Endothelial cell of umbilical vein (primary cell): ENCODE measurements at regions not wholly inside any gene's neighbourhood (a gene's known extent, or its start where the extent isn't known, plus 50 kb on each side); places are given as distances from the start of the nearest gene placed in this dataset.

Source experiments
- BruUV-seq: library from RNA; stranded (reverse); fragments of 400-500 nt; replicated peaks from 2 replicates; lab custom pipeline; 2021; lab: Mats Ljungman, UMichigan
- CTCF ChIA-PET: fragments of 300-600, 350-600 bp; sonication (Branson Sonifier 250); formaldehyde crosslinking; loops from one replicate; lab custom pipeline; 2021; ENCODE audit warnings: antibody characterized with exemption, inconsistent platforms; lab: Charles Lee
- POLR2A ChIA-PET: fragments of 300-600, 350-600 bp; sonication (Branson Sonifier 250); formaldehyde crosslinking; loops from one replicate; lab custom pipeline; 2021; ENCODE audit warnings: antibody characterized with exemption, inconsistent platforms; lab: Charles Lee
- DNase-seq: peaks from one replicate; pipeline ENCODE4 v3.0.0-alpha.2; 2011; ENCODE audit warnings: low read depth, low spot score
- FAIRE-seq: peaks from 2 replicates; lab custom pipeline; 2011; peaks lifted over from hg19 to GRCh38; lab: Jason Lieb, UNC
- H2AFZ ChIP-seq: 2 replicates; pipeline ENCODE4 v1.6.0; 2012; ENCODE audit warnings: low read depth, low read length, control low read depth, inconsistent platforms
- H3K27ac ChIP-seq: 2 replicates; pipeline ENCODE4 v1.5.1; 2011; ENCODE audit warnings: low read depth, mild to moderate bottlenecking, control low read depth, low read length, moderate library complexity; ENCODE audit not compliant: insufficient read depth
- H3K27me3 ChIP-seq, 2 experiments: 2 replicates each; pipeline versions ENCODE4 v1.6.0 to v1.6.1; 2011; ENCODE audit warnings: low read length in 2 of 2, mixed read lengths in 1 of 2; ENCODE audit not compliant: control insufficient read depth in 2 of 2, insufficient read depth in 2 of 2
- H3K36me3 ChIP-seq, 2 experiments: 2 replicates in 1 of 2; 3 replicates in 1 of 2; pipeline ENCODE4 v1.5.1; 2011; ENCODE audit warnings: low read length in 2 of 2, mild to moderate bottlenecking in 1 of 2, moderate library complexity in 1 of 2; ENCODE audit not compliant: control insufficient read depth in 2 of 2, insufficient read depth in 2 of 2; ENCODE audit errors: extremely low read depth in 1 of 2
- H3K4me1 ChIP-seq: 3 replicates; pipeline ENCODE4 v1.5.1; 2011; ENCODE audit warnings: mild to moderate bottlenecking, low read length; ENCODE audit not compliant: control insufficient read depth, insufficient read depth; ENCODE audit errors: extremely low read depth
- H3K4me2 ChIP-seq: 2 replicates; pipeline ENCODE4 v1.6.1; 2011; ENCODE audit warnings: low read length, control low read depth, mixed read lengths; ENCODE audit not compliant: insufficient read depth
- H3K4me3 ChIP-seq, 3 experiments: fragments of 200-600 bp in 1 of 3; sonication (generic), shearing (Covaris generic) in 1 of 3; replicated peaks in 1 of 3; 2 replicates each; pipeline ENCODE4 v1.5.1; 2011 to 2016; ENCODE audit warnings: control low read depth in 3 of 3, low read length in 3 of 3, mild to moderate bottlenecking in 2 of 3, inconsistent platforms in 1 of 3, low read depth in 1 of 3, moderate library complexity in 1 of 3; ENCODE audit not compliant: insufficient read depth in 1 of 3
- H3K79me2 ChIP-seq: 2 replicates; pipeline ENCODE4 v1.6.0; 2012; ENCODE audit warnings: low read length, inconsistent platforms; ENCODE audit not compliant: control insufficient read depth, insufficient read depth
- H3K9ac ChIP-seq: replicated peaks from 2 replicates; pipeline ENCODE3; 2011; ENCODE audit warnings: low read length, control low read depth; ENCODE audit not compliant: insufficient read depth; ENCODE audit errors: extremely low read depth
- H3K9me1 ChIP-seq: replicated peaks from 3 replicates; pipeline ENCODE4 v1.6.0; 2011; ENCODE audit warnings: mild to moderate bottlenecking, low read length; ENCODE audit not compliant: control insufficient read depth, insufficient read depth; ENCODE audit errors: extremely low read depth
- H3K9me3 ChIP-seq: replicated peaks from 2 replicates; pipeline ENCODE4 v1.5.1; 2012; ENCODE audit warnings: low read length, inconsistent platforms; ENCODE audit not compliant: control insufficient read depth, insufficient read depth
- H4K20me1 ChIP-seq: replicated peaks from 2 replicates; pipeline ENCODE3; 2011; ENCODE audit warnings: mild to moderate bottlenecking, low read length; ENCODE audit not compliant: control insufficient read depth, insufficient read depth; ENCODE audit errors: extremely low read depth
- EZH2 ChIP-seq: IDR thresholded peaks from 2 replicates; pipeline ENCODE4 v1.6.1; 2012; ENCODE audit warnings: borderline replicate concordance, low read depth, mild to moderate bottlenecking, moderate library complexity, low read length, inconsistent platforms; ENCODE audit not compliant: severe bottlenecking
- FOS ChIP-seq: IDR thresholded peaks from 2 replicates; pipeline ENCODE4 v1.6.1; 2011; ENCODE audit warnings: mild to moderate bottlenecking, low read length, moderate library complexity, borderline replicate concordance; ENCODE audit not compliant: insufficient read depth
- GATA2 ChIP-seq: IDR thresholded peaks from 2 replicates; pipeline ENCODE4 v1.7.0; 2011; ENCODE audit warnings: low read depth, mild to moderate bottlenecking, moderate library complexity, mixed read lengths, low read length; ENCODE audit not compliant: insufficient read length, insufficient read depth
- JUN ChIP-seq: IDR thresholded peaks from 2 replicates; pipeline ENCODE4 v1.6.1; 2011; ENCODE audit warnings: borderline replicate concordance, low read depth; ENCODE audit not compliant: insufficient read length, insufficient read depth
- MYC ChIP-seq: IDR thresholded peaks from one replicate; pipeline ENCODE4 v1.6.1; 2011; ENCODE audit warnings: mild to moderate bottlenecking, low read depth, low read length
- POLR2A ChIP-seq: IDR thresholded peaks from 2 replicates; pipeline ENCODE4 v1.6.1; 2012; ENCODE audit warnings: low read depth, mild to moderate bottlenecking, control low read depth, low read length
- POLR2AphosphoS5 ChIP-seq: IDR thresholded peaks from 2 replicates; pipeline ENCODE4 v1.6.1; 2012; ENCODE audit warnings: low read depth, mild to moderate bottlenecking, control low read depth, low read length, moderate library complexity; ENCODE audit not compliant: insufficient read depth
- dilution Hi-C: fragments of 300-500 bp; cut with MboI; formaldehyde crosslinking; loops from one replicate; pipeline ENCODE4 v1.15.0; 2019; ENCODE audit warnings: low sequenced_read_pairs; ENCODE audit not compliant: extremely low pct_ligation_motif_present
- intact Hi-C: fragments of 100-400 bp; cut with micrococcal nuclease; formaldehyde crosslinking; loops from one replicate; pipeline ENCODE4 v1.10.0; 2022
- TF ChIP-seq, protein P1 (sequence below): IDR thresholded peaks from 2 replicates; pipeline ENCODE4 v1.6.1; 2011; ENCODE audit not compliant: insufficient read depth, insufficient read length
- TF ChIP-seq, protein P2 (sequence below), 2 donors: IDR thresholded peaks; 1 replicate in 1 of 2; 2 replicates in 1 of 2; pipeline ENCODE4 v1.5.1; 2011; ENCODE audit warnings: low read length in 2 of 2, mild to moderate bottlenecking in 2 of 2, moderate library complexity in 2 of 2, control low read depth in 1 of 2, inconsistent platforms in 1 of 2, low read depth in 1 of 2; ENCODE audit not compliant: insufficient read depth in 1 of 2; ENCODE audit errors: extremely low read depth in 1 of 2

DNA sequence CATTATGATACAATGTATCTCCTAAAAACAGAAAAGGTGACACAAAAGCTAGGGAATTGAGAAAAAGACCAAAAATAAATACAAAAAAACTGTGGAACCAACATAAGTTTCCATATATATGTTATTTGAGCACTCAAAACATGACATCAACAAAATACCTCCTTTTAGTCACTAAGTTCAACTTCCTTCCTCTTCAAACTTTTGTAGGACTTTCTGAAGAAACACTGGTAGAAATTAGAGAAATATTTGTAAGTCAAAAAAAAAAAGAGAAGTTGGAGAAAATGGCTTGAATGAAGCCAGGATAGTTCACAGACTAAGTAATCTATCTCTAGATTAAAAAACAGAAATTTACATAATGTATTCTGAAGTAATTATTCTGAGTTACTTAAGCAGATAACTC is 208.4 kb upstream of the ALCAM start:
- Histone ChIP-seq H4K20me1 (no peaks in the 10 kb centered on the region), H3K4me2 (no peak overlapping the region), H2AFZ (no peak overlapping the region), H3K36me3 (no peaks in the 10 kb centered on the region), H3K9me1 (no peaks in the 10 kb centered on the region), H3K27ac (no peak overlapping the region), H3K79me2 (no peaks in the 10 kb centered on the region), H3K4me3 (no peak overlapping the region), H3K9ac (no peak overlapping the region), H3K9me3 (no peaks in the 10 kb centered on the region), H3K4me1 (no peaks in the 10 kb centered on the region), H3K27me3 (no peaks in the 10 kb centered on the region)
- TF ChIP-seq FOS (no peak), POLR2AphosphoS5 (no peak), GATA2 (no peak), JUN (no peak), MYC (no peak), POLR2A (no peak), EZH2 (no peak)
- TF ChIP-seq, protein P1, sequence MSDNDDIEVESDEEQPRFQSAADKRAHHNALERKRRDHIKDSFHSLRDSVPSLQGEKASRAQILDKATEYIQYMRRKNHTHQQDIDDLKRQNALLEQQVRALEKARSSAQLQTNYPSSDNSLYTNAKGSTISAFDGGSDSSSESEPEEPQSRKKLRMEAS: no peak
- TF ChIP-seq, protein P2, sequence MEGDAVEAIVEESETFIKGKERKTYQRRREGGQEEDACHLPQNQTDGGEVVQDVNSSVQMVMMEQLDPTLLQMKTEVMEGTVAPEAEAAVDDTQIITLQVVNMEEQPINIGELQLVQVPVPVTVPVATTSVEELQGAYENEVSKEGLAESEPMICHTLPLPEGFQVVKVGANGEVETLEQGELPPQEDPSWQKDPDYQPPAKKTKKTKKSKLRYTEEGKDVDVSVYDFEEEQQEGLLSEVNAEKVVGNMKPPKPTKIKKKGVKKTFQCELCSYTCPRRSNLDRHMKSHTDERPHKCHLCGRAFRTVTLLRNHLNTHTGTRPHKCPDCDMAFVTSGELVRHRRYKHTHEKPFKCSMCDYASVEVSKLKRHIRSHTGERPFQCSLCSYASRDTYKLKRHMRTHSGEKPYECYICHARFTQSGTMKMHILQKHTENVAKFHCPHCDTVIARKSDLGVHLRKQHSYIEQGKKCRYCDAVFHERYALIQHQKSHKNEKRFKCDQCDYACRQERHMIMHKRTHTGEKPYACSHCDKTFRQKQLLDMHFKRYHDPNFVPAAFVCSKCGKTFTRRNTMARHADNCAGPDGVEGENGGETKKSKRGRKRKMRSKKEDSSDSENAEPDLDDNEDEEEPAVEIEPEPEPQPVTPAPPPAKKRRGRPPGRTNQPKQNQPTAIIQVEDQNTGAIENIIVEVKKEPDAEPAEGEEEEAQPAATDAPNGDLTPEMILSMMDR (IDR thresholded peaks at IDR 0.05; ENCODE audit: extremely low read depth in 1 of 2, insufficient read depth in 1 of 2, low read depth in 1 of 2, low read length in 2 of 2): no peak
- FAIRE-seq (no peak), DNase-seq (no peak)
- intact Hi-C loops (no loop called here), dilution Hi-C loops (no loop called here)
- BruUV-seq: no TSS peak
- CTCF ChIA-PET: no interaction called here
- POLR2A ChIA-PET: no interaction called here
